H9 (cell line): ENCODE measurements at regions not wholly inside any gene's neighbourhood (a gene's known extent, or its start where the extent isn't known, plus 50 kb on each side); places are given as distances from the start of the nearest gene placed in this dataset.

Source experiments
- DNase-seq: peaks from one replicate; pipeline ENCODE4 v3.0.0-alpha.2; 2017
- H2AFZ ChIP-seq: one replicate; pipeline ENCODE4 v1.6.1; 2013; ENCODE audit warnings: mild to moderate bottlenecking, low read length, control low read depth, moderate library complexity
- H2AK5ac ChIP-seq: 2 replicates; pipeline ENCODE4 v1.6.1; 2013; ENCODE audit warnings: low read length, control low read depth, mixed read lengths; ENCODE audit not compliant: insufficient read length
- H2BK120ac ChIP-seq: one replicate; pipeline ENCODE4 v1.6.1; 2013; ENCODE audit warnings: low read depth, mild to moderate bottlenecking, low read length, control low read depth, inconsistent platforms; ENCODE audit not compliant: poor library complexity, severe bottlenecking
- H2BK12ac ChIP-seq: 2 replicates; pipeline ENCODE4 v1.6.1; 2013; ENCODE audit warnings: low read length, control low read depth, mixed read lengths, low read depth; ENCODE audit not compliant: insufficient read length
- H2BK15ac ChIP-seq: 2 replicates; pipeline ENCODE4 v1.6.1; 2013; ENCODE audit warnings: low read depth, low read length, control low read depth
- H2BK20ac ChIP-seq: one replicate; pipeline ENCODE4 v1.6.1; 2013; ENCODE audit warnings: low read depth, mild to moderate bottlenecking, low read length, control low read depth, inconsistent platforms; ENCODE audit not compliant: poor library complexity, severe bottlenecking
- H2BK5ac ChIP-seq: 2 replicates; pipeline ENCODE4 v1.6.1; 2013; ENCODE audit warnings: low read length, control low read depth, mixed read lengths; ENCODE audit not compliant: insufficient read length
- H3K14ac ChIP-seq: 2 replicates; pipeline ENCODE4 v1.6.1; 2013; ENCODE audit warnings: low read length, control low read depth; ENCODE audit not compliant: insufficient read depth
- H3K18ac ChIP-seq: 2 replicates; pipeline ENCODE4 v1.6.1; 2013; ENCODE audit warnings: low read depth, mild to moderate bottlenecking, mixed read lengths, low read length, control low read depth; ENCODE audit not compliant: insufficient read length
- H3K23ac ChIP-seq: 2 replicates; pipeline ENCODE4 v1.6.1; 2013; ENCODE audit warnings: low read length, control low read depth, mixed read lengths, low read depth; ENCODE audit not compliant: insufficient read length
- H3K23me2 ChIP-seq: 2 replicates; pipeline ENCODE4 v1.6.1; 2013; ENCODE audit warnings: low read depth, mild to moderate bottlenecking, mixed read lengths, low read length, control low read depth; ENCODE audit not compliant: insufficient read length, poor library complexity, severe bottlenecking
- H3K27ac ChIP-seq: 2 replicates; pipeline ENCODE4 v1.5.1; 2013; ENCODE audit warnings: low read length, control low read depth, mixed read lengths, low read depth; ENCODE audit not compliant: insufficient read length
- H3K27me3 ChIP-seq: 2 replicates; pipeline ENCODE4 v1.6.1; 2013; ENCODE audit warnings: low read length, control low read depth, inconsistent platforms; ENCODE audit not compliant: insufficient read depth
- H3K4ac ChIP-seq: 2 replicates; pipeline ENCODE4 v1.6.1; 2013; ENCODE audit warnings: low read depth, mild to moderate bottlenecking, control low read depth, inconsistent platforms, low read length, moderate library complexity
- H3K4me1 ChIP-seq: 2 replicates; pipeline ENCODE4 v1.6.1; 2013; ENCODE audit warnings: low read length, control low read depth, inconsistent platforms; ENCODE audit not compliant: insufficient read depth
- H3K4me2 ChIP-seq: 2 replicates; pipeline ENCODE4 v1.6.1; 2013; ENCODE audit warnings: low read length, control low read depth, mixed read lengths; ENCODE audit not compliant: insufficient read length, insufficient read depth
- H3K56ac ChIP-seq: 2 replicates; pipeline ENCODE4 v1.6.1; 2013; ENCODE audit warnings: low read depth, mild to moderate bottlenecking, mixed read lengths, low read length, control low read depth; ENCODE audit not compliant: insufficient read length
- H3K79me1 ChIP-seq: 2 replicates; pipeline ENCODE4 v1.6.1; 2013; ENCODE audit warnings: low read depth, mild to moderate bottlenecking, moderate library complexity, low read length, control low read depth, inconsistent platforms; ENCODE audit not compliant: insufficient read depth, poor library complexity, severe bottlenecking
- H3K79me2 ChIP-seq: 2 replicates; pipeline ENCODE4 v1.6.1; 2013; ENCODE audit warnings: low read length, control low read depth, inconsistent platforms; ENCODE audit not compliant: insufficient read depth
- H3K9ac ChIP-seq: 2 replicates; pipeline ENCODE4 v1.6.1; 2013; ENCODE audit warnings: low read length, control low read depth, mixed read lengths; ENCODE audit not compliant: insufficient read length; ENCODE audit errors: extremely low read depth
- H3K9me3 ChIP-seq: one replicate; pipeline ENCODE4 v1.6.1; 2013; ENCODE audit warnings: low read depth, low read length, inconsistent platforms; ENCODE audit not compliant: control insufficient read depth
- H3T11ph ChIP-seq: one replicate; pipeline ENCODE4 v1.6.1; 2013; ENCODE audit warnings: mild to moderate bottlenecking, low read length, control low read depth, inconsistent platforms
- H4K20me1 ChIP-seq: one replicate; pipeline ENCODE4 v1.6.1; 2013; ENCODE audit not compliant: control insufficient read depth, insufficient read length, insufficient read depth
- H4K5ac ChIP-seq: 2 replicates; pipeline ENCODE4 v1.6.1; 2013; ENCODE audit warnings: low read depth, mild to moderate bottlenecking, mixed read lengths, low read length, control low read depth; ENCODE audit not compliant: insufficient read length
- H4K8ac ChIP-seq: replicated peaks from 2 replicates; pipeline ENCODE4 v1.6.1; 2013; ENCODE audit warnings: low read length, control low read depth, mixed read lengths, low read depth; ENCODE audit not compliant: insufficient read length
- H4K91ac ChIP-seq: 2 replicates; pipeline ENCODE4 v1.6.1; 2013; ENCODE audit warnings: low read depth, mild to moderate bottlenecking, moderate library complexity, mixed read lengths, low read length, control low read depth; ENCODE audit not compliant: insufficient read length
- H3K27ac Mint-ChIP-seq, 3 experiments: 2 replicates in 2 of 3; 3 replicates in 1 of 3; pipeline ENCODE4 v1.8.0; 2020 to 2021; ENCODE audit warnings: mixed read lengths in 3 of 3, mild to moderate bottlenecking in 1 of 3, moderate library complexity in 1 of 3
- H3K27me3 Mint-ChIP-seq: 2 replicates; pipeline ENCODE4 v1.8.0; 2021; ENCODE audit warnings: low read depth, mild to moderate bottlenecking, moderate library complexity, mixed read lengths
- H3K36me3 Mint-ChIP-seq, 3 experiments: 2 replicates in 2 of 3; 3 replicates in 1 of 3; pipeline ENCODE4 v1.8.0; 2020 to 2021; ENCODE audit warnings: low read depth in 3 of 3, mixed read lengths in 3 of 3; ENCODE audit not compliant: insufficient read depth in 1 of 3
- H3K4me1 Mint-ChIP-seq, 2 experiments: 2 replicates each; pipeline ENCODE4 v1.8.0; 2020; ENCODE audit warnings: mixed read lengths in 2 of 2
- H3K4me3 Mint-ChIP-seq, 2 experiments: 2 replicates in 1 of 2; 3 replicates in 1 of 2; pipeline ENCODE4 v1.8.0; 2020 to 2021; ENCODE audit warnings: mild to moderate bottlenecking in 2 of 2, mixed read lengths in 2 of 2, moderate library complexity in 1 of 2
- H3K9me3 Mint-ChIP-seq, 2 experiments: 2 replicates in 1 of 2; 3 replicates in 1 of 2; pipeline ENCODE4 v1.8.0; 2020; ENCODE audit warnings: mild to moderate bottlenecking in 2 of 2, mixed read lengths in 2 of 2, moderate library complexity in 1 of 2
- WGBS: extraction: QIAGEN DNeasy Blood & Tissue Kit; methylation state at CpG from one replicate; pipeline ENCODE4 v1.1.7; 2013; ENCODE audit warnings: missing lambda C conversion rate, low lambda C conversion rate, mixed read lengths; ENCODE audit not compliant: insufficient read length; ENCODE audit errors: extremely low coverage; 5-methylcytosine and 5-hydroxymethylcytosine counted together
- TF ChIP-seq, protein P1 (sequence below): fragments of 200-600 bp; sonication (generic); conservative IDR thresholded peaks from 3 replicates; pipeline ENCODE4 v1.8.0; 2021; ENCODE audit warnings: antibody characterized with exemption, mild to moderate bottlenecking

DNA sequence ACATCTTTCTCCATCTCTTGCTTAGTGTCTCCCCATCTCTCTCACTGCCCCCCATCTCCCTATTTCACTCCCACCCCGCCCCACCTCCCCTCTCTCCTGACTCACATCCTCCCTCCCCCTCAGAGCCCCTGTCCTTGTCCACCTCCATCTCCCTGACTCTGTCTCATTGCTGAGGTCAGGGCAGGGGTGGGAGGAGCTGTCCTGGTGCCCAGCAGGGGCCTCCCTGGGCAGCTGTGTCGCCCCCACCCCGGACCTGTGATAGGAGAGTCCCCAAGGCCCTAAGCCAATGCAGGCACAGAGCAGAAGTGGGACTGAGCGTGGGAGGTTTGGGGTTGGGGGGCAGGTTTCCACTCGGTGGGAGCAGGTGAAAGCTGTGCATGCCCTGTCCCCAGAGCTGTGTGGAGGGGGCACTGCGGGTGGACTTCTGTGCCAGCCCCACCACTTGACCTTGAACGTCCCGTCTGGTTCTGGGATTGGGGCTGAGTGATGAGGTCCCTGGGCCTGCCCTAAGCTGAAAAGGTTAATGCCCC lies 210.8 kb downstream of the TBC1D2B start:
- H2BK20ac ChIP-seq, result no peak overlapping the region
- H3K27ac Mint-ChIP-seq, result no peak overlapping the region
- WGBS, result 100% methylated on average over 1 of the region's 8 CpGs

More for the DNA sequence above, 210.8 kb downstream of the TBC1D2B start:
- Mint-ChIP-seq H3K9me3 (no peaks in the 10 kb centered on the region; a peak in 1 of 5 replicates), H3K27me3 (peaks cover 18% of the 10 kb centered on the region), H3K36me3 (no peaks in the 10 kb centered on the region), H3K4me1 (peaks cover 16 to 44% of the 10 kb centered on the region in 2 experiments), H3K4me3 (no peak overlapping the region)
- Histone ChIP-seq H3K4me1 (no peaks in the 10 kb centered on the region), H3K23ac (no peak overlapping the region), H3K56ac (no peak overlapping the region), H3T11ph (no peak overlapping the region), H3K79me1 (no peaks in the 10 kb centered on the region), H4K5ac (no peak overlapping the region), H4K91ac (no peak overlapping the region), H3K4me2 (no peak overlapping the region), H2AFZ (no peak overlapping the region), H3K4ac (no peak overlapping the region), H2BK5ac (no peak overlapping the region), H3K79me2 (no peaks in the 10 kb centered on the region), H2BK120ac (no peak overlapping the region), H3K9ac (no peak overlapping the region), H3K23me2 (no peaks in the 10 kb centered on the region), H2AK5ac (no peak overlapping the region), H3K14ac (no peak overlapping the region), H2BK15ac (no peak overlapping the region), H3K18ac (no peak overlapping the region), H4K8ac (no peak overlapping the region), H3K27me3 (no peaks in the 10 kb centered on the region), H3K27ac (no peak overlapping the region), H3K9me3 (no peaks in the 10 kb centered on the region), H4K20me1 (no peaks in the 10 kb centered on the region), H2BK12ac (no peak overlapping the region)
- TF ChIP-seq, protein P1, sequence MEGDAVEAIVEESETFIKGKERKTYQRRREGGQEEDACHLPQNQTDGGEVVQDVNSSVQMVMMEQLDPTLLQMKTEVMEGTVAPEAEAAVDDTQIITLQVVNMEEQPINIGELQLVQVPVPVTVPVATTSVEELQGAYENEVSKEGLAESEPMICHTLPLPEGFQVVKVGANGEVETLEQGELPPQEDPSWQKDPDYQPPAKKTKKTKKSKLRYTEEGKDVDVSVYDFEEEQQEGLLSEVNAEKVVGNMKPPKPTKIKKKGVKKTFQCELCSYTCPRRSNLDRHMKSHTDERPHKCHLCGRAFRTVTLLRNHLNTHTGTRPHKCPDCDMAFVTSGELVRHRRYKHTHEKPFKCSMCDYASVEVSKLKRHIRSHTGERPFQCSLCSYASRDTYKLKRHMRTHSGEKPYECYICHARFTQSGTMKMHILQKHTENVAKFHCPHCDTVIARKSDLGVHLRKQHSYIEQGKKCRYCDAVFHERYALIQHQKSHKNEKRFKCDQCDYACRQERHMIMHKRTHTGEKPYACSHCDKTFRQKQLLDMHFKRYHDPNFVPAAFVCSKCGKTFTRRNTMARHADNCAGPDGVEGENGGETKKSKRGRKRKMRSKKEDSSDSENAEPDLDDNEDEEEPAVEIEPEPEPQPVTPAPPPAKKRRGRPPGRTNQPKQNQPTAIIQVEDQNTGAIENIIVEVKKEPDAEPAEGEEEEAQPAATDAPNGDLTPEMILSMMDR, result no peak
- DNase-seq, result peak; percentile 19
